H1 (cell line): ENCODE measurements at regions not wholly inside any gene's neighbourhood (a gene's known extent, or its start where the extent isn't known, plus 50 kb on each side); places are given as distances from the start of the nearest gene placed in this dataset.

Source experiments
- CHD2 ChIP-seq: IDR thresholded peaks from 2 replicates; pipeline ENCODE4 v1.6.1; 2012; ENCODE audit warnings: low read length, improper control_type of control experiment
- HDAC2 ChIP-seq, 2 experiments: fragments of 300-600 bp in 1 of 2; sonication (generic) in 1 of 2; IDR thresholded peaks; 2 replicates each; pipeline ENCODE4 v1.6.1; 2011 to 2012; ENCODE audit warnings: low read depth in 2 of 2, low read length in 2 of 2, mild to moderate bottlenecking in 2 of 2, moderate library complexity in 2 of 2, borderline replicate concordance in 1 of 2, inconsistent platforms in 1 of 2
- TF ChIP-seq, protein P1 (sequence below), 3 experiments: IDR thresholded peaks; 1 replicate in 2 of 3; 2 replicates in 1 of 3; pipeline versions ENCODE4 v1.5.1 to v1.6.1; 2011; ENCODE audit warnings: low read length in 3 of 3, mild to moderate bottlenecking in 3 of 3, inconsistent platforms in 2 of 3, low read depth in 1 of 3, moderate library complexity in 1 of 3; ENCODE audit not compliant: insufficient read depth in 1 of 3; ENCODE audit errors: control extremely low read depth in 1 of 3
- TF ChIP-seq, protein P2 (sequence below): IDR thresholded peaks from 2 replicates; pipeline ENCODE4 v1.6.1; 2012; ENCODE audit warnings: inconsistent platforms

DNA sequence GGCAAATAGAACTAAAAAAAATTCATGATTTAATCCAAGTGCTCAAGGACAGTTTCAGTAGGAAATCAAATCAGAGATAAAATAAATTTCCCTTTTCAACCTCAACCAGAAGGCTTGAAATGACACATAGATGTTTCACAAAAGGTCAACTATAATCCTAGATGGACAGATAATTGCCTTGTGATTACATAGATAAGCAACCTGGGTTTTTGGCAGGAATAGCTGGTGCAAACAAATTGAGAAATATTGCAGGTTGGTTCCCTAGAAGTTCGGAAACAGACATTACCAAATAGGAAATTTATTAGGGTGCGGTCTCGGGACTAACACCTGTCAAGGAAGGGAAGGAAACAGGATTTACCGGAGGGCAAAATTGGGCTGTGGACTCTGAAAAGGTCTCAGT, 497.5 kb downstream of the COG6 start:
- TF ChIP-seq, protein P1, sequence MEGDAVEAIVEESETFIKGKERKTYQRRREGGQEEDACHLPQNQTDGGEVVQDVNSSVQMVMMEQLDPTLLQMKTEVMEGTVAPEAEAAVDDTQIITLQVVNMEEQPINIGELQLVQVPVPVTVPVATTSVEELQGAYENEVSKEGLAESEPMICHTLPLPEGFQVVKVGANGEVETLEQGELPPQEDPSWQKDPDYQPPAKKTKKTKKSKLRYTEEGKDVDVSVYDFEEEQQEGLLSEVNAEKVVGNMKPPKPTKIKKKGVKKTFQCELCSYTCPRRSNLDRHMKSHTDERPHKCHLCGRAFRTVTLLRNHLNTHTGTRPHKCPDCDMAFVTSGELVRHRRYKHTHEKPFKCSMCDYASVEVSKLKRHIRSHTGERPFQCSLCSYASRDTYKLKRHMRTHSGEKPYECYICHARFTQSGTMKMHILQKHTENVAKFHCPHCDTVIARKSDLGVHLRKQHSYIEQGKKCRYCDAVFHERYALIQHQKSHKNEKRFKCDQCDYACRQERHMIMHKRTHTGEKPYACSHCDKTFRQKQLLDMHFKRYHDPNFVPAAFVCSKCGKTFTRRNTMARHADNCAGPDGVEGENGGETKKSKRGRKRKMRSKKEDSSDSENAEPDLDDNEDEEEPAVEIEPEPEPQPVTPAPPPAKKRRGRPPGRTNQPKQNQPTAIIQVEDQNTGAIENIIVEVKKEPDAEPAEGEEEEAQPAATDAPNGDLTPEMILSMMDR (IDR thresholded peaks at IDR 0.05; ENCODE audit: control extremely low read depth in 1 of 3, insufficient read depth in 1 of 3, low read depth in 1 of 3, low read length in 3 of 3): no peak
- TF ChIP-seq HDAC2 (IDR thresholded peaks at IDR 0.05; ENCODE audit: borderline replicate concordance in 1 of 2, low read depth in 2 of 2, low read length in 2 of 2) (no peak), CHD2 (no peak)
- TF ChIP-seq, protein P2, sequence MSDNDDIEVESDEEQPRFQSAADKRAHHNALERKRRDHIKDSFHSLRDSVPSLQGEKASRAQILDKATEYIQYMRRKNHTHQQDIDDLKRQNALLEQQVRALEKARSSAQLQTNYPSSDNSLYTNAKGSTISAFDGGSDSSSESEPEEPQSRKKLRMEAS: no peak
